ENCODE measurements at regions not wholly inside any gene's neighbourhood (a gene's known extent, or its start where the extent isn't known, plus 50 kb on each side); places are given as distances from the start of the nearest gene placed in this dataset.

DNA sequence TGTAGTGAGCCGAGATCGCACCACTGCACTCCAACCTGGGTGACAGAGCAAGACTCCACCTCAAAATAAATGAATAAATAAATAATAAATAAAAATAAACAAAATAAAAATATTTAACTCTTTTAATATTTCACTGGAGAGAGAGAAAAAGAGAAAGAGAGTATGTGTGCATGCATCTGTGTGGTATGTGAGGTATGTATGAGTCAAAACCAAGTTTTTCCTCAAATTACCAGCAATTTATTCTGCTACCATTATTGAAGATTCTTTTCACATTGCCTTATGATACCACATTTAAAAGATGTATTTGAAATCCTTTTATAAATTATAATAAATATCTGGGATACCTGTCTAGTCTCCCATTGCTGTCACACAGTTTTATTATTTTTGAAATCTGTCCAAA lies 122.1 kb downstream of the CD164 start:
- DNase-seq (ENCODE audit: low read depth): peak; percentile 18
- Histone ChIP-seq H3K36me3 (ENCODE audit: control insufficient read depth, insufficient read depth, low read length) (no peaks in the 10 kb centered on the region), H3K4me3 (ENCODE audit: low read depth, low read length) (no peak overlapping the region), H3K27me3 (ENCODE audit: control insufficient read depth, insufficient read depth, low read length) (no peaks in the 10 kb centered on the region)
- TF ChIP-seq, protein P1, sequence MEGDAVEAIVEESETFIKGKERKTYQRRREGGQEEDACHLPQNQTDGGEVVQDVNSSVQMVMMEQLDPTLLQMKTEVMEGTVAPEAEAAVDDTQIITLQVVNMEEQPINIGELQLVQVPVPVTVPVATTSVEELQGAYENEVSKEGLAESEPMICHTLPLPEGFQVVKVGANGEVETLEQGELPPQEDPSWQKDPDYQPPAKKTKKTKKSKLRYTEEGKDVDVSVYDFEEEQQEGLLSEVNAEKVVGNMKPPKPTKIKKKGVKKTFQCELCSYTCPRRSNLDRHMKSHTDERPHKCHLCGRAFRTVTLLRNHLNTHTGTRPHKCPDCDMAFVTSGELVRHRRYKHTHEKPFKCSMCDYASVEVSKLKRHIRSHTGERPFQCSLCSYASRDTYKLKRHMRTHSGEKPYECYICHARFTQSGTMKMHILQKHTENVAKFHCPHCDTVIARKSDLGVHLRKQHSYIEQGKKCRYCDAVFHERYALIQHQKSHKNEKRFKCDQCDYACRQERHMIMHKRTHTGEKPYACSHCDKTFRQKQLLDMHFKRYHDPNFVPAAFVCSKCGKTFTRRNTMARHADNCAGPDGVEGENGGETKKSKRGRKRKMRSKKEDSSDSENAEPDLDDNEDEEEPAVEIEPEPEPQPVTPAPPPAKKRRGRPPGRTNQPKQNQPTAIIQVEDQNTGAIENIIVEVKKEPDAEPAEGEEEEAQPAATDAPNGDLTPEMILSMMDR (IDR thresholded peaks at IDR 0.05; ENCODE audit: insufficient read depth, low read length, poor library complexity, severe bottlenecking): no peak

DNA sequence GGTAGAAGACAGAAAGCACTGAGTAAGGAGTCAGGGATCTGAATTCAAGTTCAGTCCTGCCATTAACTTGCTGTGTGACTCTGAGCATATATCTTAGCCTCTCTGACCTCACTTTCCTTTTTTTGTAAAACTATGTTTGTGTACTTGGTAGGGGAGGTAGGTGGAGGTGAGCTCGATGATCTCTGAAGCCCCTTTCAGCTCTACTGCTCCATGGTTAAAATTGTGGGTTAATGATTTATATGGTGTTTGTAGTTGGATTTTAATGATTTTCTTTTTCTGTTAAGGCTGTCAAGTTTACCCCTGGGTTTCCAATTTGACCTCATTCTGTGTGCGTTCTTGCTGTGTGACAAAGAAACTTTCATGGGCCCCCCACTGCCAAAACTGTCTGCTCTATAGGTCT lies 124.1 kb downstream of the CD164 start:
- Histone ChIP-seq H3K4me3 (ENCODE audit: low read depth, low read length) (no peak overlapping the region), H3K27me3 (ENCODE audit: control insufficient read depth, insufficient read depth, low read length) (no peaks in the 10 kb centered on the region), H3K36me3 (ENCODE audit: control insufficient read depth, insufficient read depth, low read length) (no peaks in the 10 kb centered on the region)
- TF ChIP-seq, protein P1 (IDR thresholded peaks at IDR 0.05; ENCODE audit: insufficient read depth, low read length, poor library complexity, severe bottlenecking): no peak
- DNase-seq (ENCODE audit: low read depth): no peak

DNA sequence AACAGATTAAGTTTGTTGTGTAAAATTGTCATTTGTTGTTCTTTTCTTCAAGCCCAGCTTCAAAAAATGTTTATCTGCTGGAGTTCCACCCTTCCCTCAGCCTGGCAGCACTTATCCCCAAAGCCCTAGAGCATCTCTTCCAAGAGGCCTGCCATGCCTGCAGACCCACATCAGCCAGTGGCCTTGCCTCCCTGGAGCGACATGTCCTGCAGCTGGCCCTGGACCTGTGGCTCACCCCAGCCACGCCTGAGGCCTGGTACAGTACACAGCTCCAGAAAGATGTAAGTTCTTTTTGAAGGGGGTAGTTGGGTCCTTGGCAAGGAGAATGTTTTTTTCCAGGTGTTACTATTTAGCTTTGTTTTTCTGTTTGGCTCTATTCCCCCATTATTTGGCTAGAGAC lies 124.8 kb downstream of the CD164 start:
- H3K27me3 ChIP-seq (ENCODE audit: control insufficient read depth, insufficient read depth, low read length): no peaks in the 10 kb centered on the region
- no peak for DNase-seq (ENCODE audit: low read depth)

DNA sequence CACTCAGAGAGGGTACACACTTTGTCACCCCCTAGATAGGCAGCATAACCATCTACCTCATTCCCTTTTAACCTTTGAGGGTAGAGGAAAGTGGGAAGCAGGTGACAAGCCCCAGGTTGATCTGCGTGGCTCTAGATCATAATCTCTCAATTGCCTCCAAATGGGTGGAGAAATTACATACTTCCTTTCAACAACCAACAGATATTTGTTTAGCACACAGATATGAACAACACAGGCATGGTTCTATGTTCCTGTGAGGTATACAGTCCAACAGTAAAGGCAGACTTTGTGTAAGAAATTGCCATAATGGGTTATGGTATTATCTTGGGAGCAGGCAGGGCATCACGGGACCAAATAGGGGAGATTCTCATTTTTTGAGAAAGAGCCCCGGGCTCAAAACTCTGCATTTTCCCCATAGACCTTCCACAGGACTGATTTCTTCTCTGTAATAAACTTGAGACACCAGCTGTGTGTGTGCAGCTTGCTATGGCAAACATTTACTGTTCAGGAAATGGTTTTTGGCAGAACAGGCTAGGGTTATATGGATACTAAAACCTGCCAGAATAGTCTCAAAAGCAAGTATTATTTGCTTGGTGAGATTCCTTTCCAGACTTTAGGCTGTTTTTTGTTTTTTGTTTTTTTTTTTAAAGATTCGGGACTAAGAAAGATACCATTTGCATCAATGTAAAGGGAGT lies 126.2 kb downstream of the CD164 start:
- DNase-seq (ENCODE audit: low read depth): no peak
- TF ChIP-seq, protein P1 (IDR thresholded peaks at IDR 0.05; ENCODE audit: insufficient read depth, low read length, poor library complexity, severe bottlenecking): no peak
- no peaks in the 10 kb centered on the region for H3K27me3 ChIP-seq (ENCODE audit: control insufficient read depth, insufficient read depth, low read length)
- no peaks in the 10 kb centered on the region for H3K36me3 ChIP-seq (ENCODE audit: control insufficient read depth, insufficient read depth, low read length)
- H3K4me3 ChIP-seq (ENCODE audit: low read depth, low read length): no peak overlapping the region

More for the DNA sequence above, 124.8 kb downstream of the CD164 start:
- Histone ChIP-seq H3K4me3 (ENCODE audit: low read depth, low read length) (no peak overlapping the region), H3K36me3 (ENCODE audit: control insufficient read depth, insufficient read depth, low read length) (no peaks in the 10 kb centered on the region)
- TF ChIP-seq, protein P1 (IDR thresholded peaks at IDR 0.05; ENCODE audit: insufficient read depth, low read length, poor library complexity, severe bottlenecking): no peak

DNA sequence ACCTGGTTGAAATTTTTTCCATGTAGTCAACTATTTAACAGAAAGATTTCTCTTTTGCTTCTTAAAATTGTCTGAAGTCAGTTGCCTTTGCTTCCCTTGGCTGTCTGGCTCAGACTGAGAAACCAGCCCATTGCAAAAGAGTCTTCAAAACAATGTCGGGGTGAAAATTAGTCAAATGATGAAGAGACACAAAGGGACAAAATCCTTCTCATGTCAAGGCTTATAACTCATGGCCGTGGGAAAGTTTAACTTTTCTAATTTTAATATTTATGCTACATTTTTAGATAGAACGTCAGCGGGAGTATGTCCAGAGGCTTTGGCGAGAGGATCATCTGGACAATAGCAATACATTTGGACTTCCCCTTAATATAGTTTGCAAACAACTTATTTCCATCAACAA lies 127.2 kb downstream of the CD164 start:
- DNase-seq (ENCODE audit: low read depth): no peak
- Histone ChIP-seq H3K36me3 (ENCODE audit: control insufficient read depth, insufficient read depth, low read length) (no peaks in the 10 kb centered on the region), H3K27me3 (ENCODE audit: control insufficient read depth, insufficient read depth, low read length) (no peaks in the 10 kb centered on the region), H3K4me3 (ENCODE audit: low read depth, low read length) (no peak overlapping the region)
- TF ChIP-seq, protein P1 (IDR thresholded peaks at IDR 0.05; ENCODE audit: insufficient read depth, low read length, poor library complexity, severe bottlenecking): no peak

DNA sequence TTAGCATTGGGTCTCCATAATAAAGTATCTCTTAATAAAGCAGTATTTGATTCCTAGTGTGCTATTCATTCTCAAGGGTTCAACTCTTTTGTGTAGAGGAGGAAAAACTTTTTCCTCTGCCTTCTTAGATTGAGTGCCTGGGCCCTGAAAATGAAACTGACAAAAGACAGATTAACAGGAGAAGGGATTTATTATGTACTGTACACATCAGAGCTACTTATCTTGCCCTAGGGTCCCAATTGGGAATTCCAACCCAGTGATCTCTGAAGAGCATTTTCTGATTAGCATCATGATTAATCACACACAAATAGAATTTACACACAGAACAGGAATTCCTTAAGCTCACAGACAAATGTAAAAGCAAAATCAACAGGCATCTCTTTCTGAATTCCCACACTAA lies 128.9 kb downstream of the CD164 start:
- Histone ChIP-seq H3K27me3 (ENCODE audit: control insufficient read depth, insufficient read depth, low read length) (no peaks in the 10 kb centered on the region), H3K4me3 (ENCODE audit: low read depth, low read length) (no peak overlapping the region), H3K36me3 (ENCODE audit: control insufficient read depth, insufficient read depth, low read length) (no peaks in the 10 kb centered on the region)
- TF ChIP-seq, protein P1 (IDR thresholded peaks at IDR 0.05; ENCODE audit: insufficient read depth, low read length, poor library complexity, severe bottlenecking): no peak
- DNase-seq (ENCODE audit: low read depth): no peak

Data from kidney epithelial cell (primary cell).